Transverse colon (tissue), 4 donors: ENCODE measurements at regions not wholly inside any gene's neighbourhood (a gene's known extent, or its start where the extent isn't known, plus 50 kb on each side); places are given as distances from the start of the nearest gene placed in this dataset.

Experiments used
- DNase-seq: peaks from one replicate; pipeline ENCODE4 v3.0.0-alpha.2; 2019
- H3K27ac ChIP-seq, 4 donors: fragments of 200-600 bp; sonication (generic); 2 replicates each; pipeline ENCODE4 v1.5.1; 2016 to 2018; ENCODE audit warnings: inconsistent platforms in 4 of 4
- H3K27me3 ChIP-seq: fragments of 200-600 bp; sonication (generic); 2 replicates; pipeline ENCODE4 v1.5.1; 2017; ENCODE audit warnings: inconsistent platforms
- H3K36me3 ChIP-seq, 4 donors: fragments of 200-600 bp; sonication (generic); 2 replicates each; pipeline ENCODE4 v1.5.1; 2017 to 2019; ENCODE audit warnings: inconsistent platforms in 4 of 4
- H3K4me1 ChIP-seq, 4 donors: fragments of 200-600 bp; sonication (generic); 2 replicates each; pipeline ENCODE4 v1.5.1; 2017 to 2020; ENCODE audit warnings: inconsistent platforms in 4 of 4
- H3K4me3 ChIP-seq, 4 donors: fragments of 200-600 bp; sonication (generic); 1 replicate in 1 of 4; 2 replicates in 3 of 4; pipeline versions ENCODE4 v1.5.1 to v1.6.1; 2017 to 2019; ENCODE audit warnings: inconsistent platforms in 4 of 4
- H3K9me3 ChIP-seq, 2 donors: fragments of 200-600 bp; sonication (generic); 2 replicates each; pipeline ENCODE4 v1.5.1; 2017 to 2019; ENCODE audit warnings: inconsistent platforms in 2 of 2
- CTCF ChIP-seq, 5 experiments: fragments of 200-600 bp in 3 of 5; fragments of 450-650 bp in 2 of 5; sonication (generic) in 3 of 5; IDR thresholded peaks; 1 replicate in 2 of 5; 2 replicates in 3 of 5; pipeline ENCODE4 v1.5.1; 2016 to 2017; ENCODE audit warnings: antibody characterized with exemption in 5 of 5, inconsistent platforms in 3 of 5, mild to moderate bottlenecking in 2 of 5, moderate library complexity in 1 of 5
- EP300 ChIP-seq: sonication (generic); formaldehyde crosslinking; IDR thresholded peaks from one replicate; pipeline ENCODE4 v1.6.1; 2017; ENCODE audit warnings: antibody characterized with exemption, low read depth
- POLR2A ChIP-seq: fragments of 450-650 bp; IDR thresholded peaks from one replicate; pipeline ENCODE4 v1.6.1; 2016; ENCODE audit warnings: antibody characterized with exemption, mild to moderate bottlenecking, moderate library complexity
- POLR2AphosphoS5 ChIP-seq, 3 donors: sonication (generic); formaldehyde crosslinking; IDR thresholded peaks; one replicate each; pipeline ENCODE4 v1.6.1; 2016; ENCODE audit warnings: antibody characterized with exemption in 3 of 3
- WGBS, 2 donors: methylation state at CpG; one replicate each; pipeline ENCODE4 v1.1.5; 2018; ENCODE audit warnings: low coverage in 1 of 2; 5-methylcytosine and 5-hydroxymethylcytosine counted together
- in situ Hi-C, 4 donors: fragments of 200-750 bp; cut with MboI; loops; one replicate each; pipeline versions ENCODE4 v1.15.0 to v1.15.1; 2017; ENCODE audit warnings: low sequenced_read_pairs in 3 of 4, low pct_ligation_motif_present in 1 of 4, low pct_unique_long_range_greater_than_20kb in 1 of 4
- intact Hi-C: fragments of 100-400 bp; cut with DNase I; formaldehyde crosslinking; loops from one replicate; pipeline ENCODE4 v1.15.1; 2023; ENCODE audit warnings: low total_unique reads

- TF ChIP-seq EP300 (no peak), POLR2AphosphoS5 (IDR thresholded peaks at IDR 0.05) (no peak), POLR2A (no peak), CTCF (IDR thresholded peaks at IDR 0.05) (no peak)
- no peak overlapping the region for H3K27ac ChIP-seq
- H3K36me3 ChIP-seq = no peaks in the 10 kb centered on the region
- H3K27me3 ChIP-seq = no peaks in the 10 kb centered on the region
- intact Hi-C loops = no loop called here
- H3K4me3 ChIP-seq = no peak overlapping the region
- in situ Hi-C loops = no loop called here
- H3K9me3 ChIP-seq = no peaks in the 10 kb centered on the region
- DNase-seq = no peak
- no peaks in the 10 kb centered on the region for H3K4me1 ChIP-seq
- WGBS, 2 donors = 40 to 71% methylated on average over 2 to 4 of the region's 4 CpGs
Observed at GRCh38 chr20:24131281-24131680, 142.7 kb upstream of the GGTLC1 start.

GRCh38 chr20:24129641-24130040, 141.1 kb upstream of the GGTLC1 start:
- Histone ChIP-seq H3K36me3 (no peaks in the 10 kb centered on the region), H3K4me1 (no peaks in the 10 kb centered on the region), H3K9me3 (no peaks in the 10 kb centered on the region), H3K27me3 (no peaks in the 10 kb centered on the region), H3K4me3 (no peak overlapping the region), H3K27ac (no peak overlapping the region)
- intact Hi-C loops (no loop called here), in situ Hi-C loops (no loop called here)
- 17 to 58% methylated on average over 1 of the region's 1 CpG for WGBS, 2 donors
- no peak for TF ChIP-seq EP300
- DNase-seq = no peak

- intact Hi-C loops = no loop called here
- Histone ChIP-seq H3K4me3 (no peak overlapping the region), H3K27ac (no peak overlapping the region), H3K27me3 (no peaks in the 10 kb centered on the region), H3K9me3 (no peaks in the 10 kb centered on the region), H3K36me3 (no peaks in the 10 kb centered on the region), H3K4me1 (no peaks in the 10 kb centered on the region)
- in situ Hi-C loops = no loop called here
- 64 to 77% methylated on average over 2 to 10 of the region's 10 CpGs for WGBS, 2 donors
- DNase-seq = no peak
- TF ChIP-seq CTCF (IDR thresholded peaks at IDR 0.05) (no peak), POLR2A (no peak)
Observed at GRCh38 chr20:24124951-24125650, 136.5 kb upstream of the GGTLC1 start.

GRCh38 chr20:24124003-24124402, 135.4 kb upstream of the GGTLC1 start:
- no peak for DNase-seq
- H3K9me3 ChIP-seq = no peaks in the 10 kb centered on the region
- 49 to 85% methylated on average over 2 to 4 of the region's 4 CpGs for WGBS, 2 donors
- in situ Hi-C loops = no loop called here
- peaks cover 0 to under 1% (median 0%) of the 10 kb centered on the region in 4 donors for H3K4me1 ChIP-seq
- no peak overlapping the region for H3K27ac ChIP-seq
- H3K36me3 ChIP-seq = no peaks in the 10 kb centered on the region
- H3K27me3 ChIP-seq = no peaks in the 10 kb centered on the region
- H3K4me3 ChIP-seq = no peak overlapping the region
- TF ChIP-seq POLR2A (no peak), CTCF (IDR thresholded peaks at IDR 0.05) (no peak), POLR2AphosphoS5 (IDR thresholded peaks at IDR 0.05) (no peak), EP300 (no peak)
- intact Hi-C loops = no loop called here
